ENCODE measurements at regions not wholly inside any gene's neighbourhood (a gene's known extent, or its start where the extent isn't known, plus 50 kb on each side); places are given as distances from the start of the nearest gene placed in this dataset.

DNA sequence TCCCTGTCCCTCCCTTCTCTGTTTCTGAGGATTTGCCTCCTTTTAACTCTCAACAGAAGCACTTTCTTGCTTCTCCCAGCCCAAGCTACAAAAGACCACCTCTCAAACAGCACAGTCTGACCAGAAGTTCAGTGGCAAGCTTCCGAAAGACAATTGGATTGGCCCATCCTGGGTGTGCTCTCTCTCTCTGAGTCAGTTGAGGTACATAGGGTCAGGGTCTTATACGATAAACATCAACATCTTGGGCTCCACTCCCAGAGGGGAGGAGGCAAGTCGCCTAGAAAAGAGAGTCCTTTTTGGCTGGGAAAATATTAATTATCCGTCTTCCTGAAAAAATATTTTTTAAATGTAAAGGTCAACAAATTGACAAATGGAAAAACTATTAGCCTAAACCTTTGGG is 155.8 kb downstream of the TMCO5A start:
- TF ChIP-seq SP1 (IDR thresholded peaks at IDR 0.05) (no peak), PKNOX1 (IDR thresholded peaks at IDR 0.05) (no peak), ARNT (IDR thresholded peaks at IDR 0.05) (no peak), BHLHE40 (IDR thresholded peaks at IDR 0.05; ENCODE audit: borderline replicate concordance) (no peak), FOXK2 (IDR thresholded peaks at IDR 0.05) (no peak), HDGF (IDR thresholded peaks at IDR 0.05; ENCODE audit: borderline replicate concordance) (no peak), FOXA1 (IDR thresholded peaks at IDR 0.05) (no peak)

All from HEK293T (cell line).